Transverse colon (tissue), 4 donors: ENCODE measurements at regions not wholly inside any gene's neighbourhood (a gene's known extent, or its start where the extent isn't known, plus 50 kb on each side); places are given as distances from the start of the nearest gene placed in this dataset.

Experiments
- CTCF ChIP-seq, 5 experiments: fragments of 200-600 bp in 3 of 5; fragments of 450-650 bp in 2 of 5; sonication (generic) in 3 of 5; IDR thresholded peaks; 1 replicate in 2 of 5; 2 replicates in 3 of 5; pipeline ENCODE4 v1.5.1; 2016 to 2017; ENCODE audit warnings: antibody characterized with exemption in 5 of 5, inconsistent platforms in 3 of 5, mild to moderate bottlenecking in 2 of 5, moderate library complexity in 1 of 5
- EP300 ChIP-seq: sonication (generic); formaldehyde crosslinking; IDR thresholded peaks from one replicate; pipeline ENCODE4 v1.6.1; 2017; ENCODE audit warnings: antibody characterized with exemption, low read depth
- POLR2A ChIP-seq: fragments of 450-650 bp; IDR thresholded peaks from one replicate; pipeline ENCODE4 v1.6.1; 2016; ENCODE audit warnings: antibody characterized with exemption, mild to moderate bottlenecking, moderate library complexity
- POLR2AphosphoS5 ChIP-seq, 3 donors: sonication (generic); formaldehyde crosslinking; IDR thresholded peaks; one replicate each; pipeline ENCODE4 v1.6.1; 2016; ENCODE audit warnings: antibody characterized with exemption in 3 of 3

GRCh38 chr9:136597141-136597885, 51.5 kb upstream of the NOTCH1 start:
- TF ChIP-seq CTCF (IDR thresholded peaks at IDR 0.05) (no peak), EP300 (no peak), POLR2A (no peak), POLR2AphosphoS5 (IDR thresholded peaks at IDR 0.05) (no peak)
